AG10803 (cell line): ENCODE measurements at regions not wholly inside any gene's neighbourhood (a gene's known extent, or its start where the extent isn't known, plus 50 kb on each side); places are given as distances from the start of the nearest gene placed in this dataset.

Source experiments
- DNase-seq: peaks from one replicate; pipeline ENCODE4 v3.0.0; 2010; ENCODE audit warnings: low read depth
- H3K4me3 ChIP-seq: 2 replicates; pipeline ENCODE4 v1.5.1; 2011; ENCODE audit warnings: mild to moderate bottlenecking, low read length, control low read depth
- TF ChIP-seq, protein P1 (sequence below): conservative IDR thresholded peaks from 2 replicates; pipeline ENCODE4 v1.5.1; 2011; ENCODE audit warnings: mild to moderate bottlenecking, low read length, control low read depth, inconsistent platforms

GRCh38 chr21:23780326-23780725 is 1827.0 kb downstream of the MRPL39 start:
- TF ChIP-seq, protein P1, sequence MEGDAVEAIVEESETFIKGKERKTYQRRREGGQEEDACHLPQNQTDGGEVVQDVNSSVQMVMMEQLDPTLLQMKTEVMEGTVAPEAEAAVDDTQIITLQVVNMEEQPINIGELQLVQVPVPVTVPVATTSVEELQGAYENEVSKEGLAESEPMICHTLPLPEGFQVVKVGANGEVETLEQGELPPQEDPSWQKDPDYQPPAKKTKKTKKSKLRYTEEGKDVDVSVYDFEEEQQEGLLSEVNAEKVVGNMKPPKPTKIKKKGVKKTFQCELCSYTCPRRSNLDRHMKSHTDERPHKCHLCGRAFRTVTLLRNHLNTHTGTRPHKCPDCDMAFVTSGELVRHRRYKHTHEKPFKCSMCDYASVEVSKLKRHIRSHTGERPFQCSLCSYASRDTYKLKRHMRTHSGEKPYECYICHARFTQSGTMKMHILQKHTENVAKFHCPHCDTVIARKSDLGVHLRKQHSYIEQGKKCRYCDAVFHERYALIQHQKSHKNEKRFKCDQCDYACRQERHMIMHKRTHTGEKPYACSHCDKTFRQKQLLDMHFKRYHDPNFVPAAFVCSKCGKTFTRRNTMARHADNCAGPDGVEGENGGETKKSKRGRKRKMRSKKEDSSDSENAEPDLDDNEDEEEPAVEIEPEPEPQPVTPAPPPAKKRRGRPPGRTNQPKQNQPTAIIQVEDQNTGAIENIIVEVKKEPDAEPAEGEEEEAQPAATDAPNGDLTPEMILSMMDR = no peak
- DNase-seq = no peak
- no peak overlapping the region for H3K4me3 ChIP-seq

- no peak for DNase-seq
- TF ChIP-seq, protein P1 = no peak
- no peak overlapping the region for H3K4me3 ChIP-seq
These were observed 1863.5 kb downstream of the MRPL39 start for GRCh38 chr21:23743821-23744220.

DNA sequence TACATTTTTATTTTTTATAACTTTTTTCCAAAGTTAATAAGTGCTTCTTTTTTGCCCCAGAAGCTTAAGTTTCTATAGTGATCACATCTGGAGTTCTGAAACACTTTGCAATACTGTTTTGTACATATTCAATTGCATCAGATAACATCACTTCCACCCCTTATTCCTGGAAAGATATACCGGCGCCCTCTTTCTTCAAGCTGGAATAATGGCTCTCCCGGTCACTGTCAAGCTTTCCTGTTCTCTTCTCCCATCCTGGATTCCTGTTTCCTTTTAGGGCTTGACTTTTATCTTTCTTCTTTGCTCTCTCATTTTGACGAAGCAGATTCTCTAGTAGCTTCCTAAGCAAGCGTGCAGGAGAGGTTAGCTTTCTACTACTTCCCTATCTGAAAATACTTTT is 1866.8 kb downstream of the MRPL39 start:
- DNase-seq = no peak
- TF ChIP-seq, protein P1 = no peak
- no peak overlapping the region for H3K4me3 ChIP-seq

DNA sequence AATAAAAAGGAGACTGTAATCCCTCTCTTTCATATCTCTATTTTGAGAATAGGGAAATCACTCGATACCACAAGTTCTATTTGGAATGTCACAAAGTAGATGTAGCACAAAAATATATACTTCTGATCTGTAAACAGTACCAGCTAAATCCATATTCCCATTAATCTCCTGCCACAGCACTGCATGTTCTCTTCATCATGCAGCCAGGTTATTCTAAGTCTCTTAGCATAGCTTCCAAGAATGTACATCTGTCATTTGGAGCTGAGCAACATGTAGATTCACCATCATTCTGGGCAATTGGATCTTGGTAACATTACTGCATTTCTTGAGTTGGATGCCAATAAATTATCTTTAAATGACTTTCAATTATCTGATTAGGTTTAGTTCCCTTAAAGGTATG is 1874.5 kb downstream of the MRPL39 start:
- H3K4me3 ChIP-seq = no peak overlapping the region
- TF ChIP-seq, protein P1 = no peak

GRCh38 chr21:23729331-23729730 is 1878.0 kb downstream of the MRPL39 start:
- TF ChIP-seq, protein P1 = no peak
- DNase-seq = no peak
- H3K4me3 ChIP-seq = no peak overlapping the region

More for the DNA sequence above, 1874.5 kb downstream of the MRPL39 start:
- no peak for DNase-seq

GRCh38 chr21:23725576-23725975 is 1881.7 kb downstream of the MRPL39 start:
- TF ChIP-seq, protein P1 = no peak
- DNase-seq = no peak
- no peak overlapping the region for H3K4me3 ChIP-seq

- H3K4me3 ChIP-seq = no peak overlapping the region
- DNase-seq = no peak
- TF ChIP-seq, protein P1 = no peak
These were observed 1888.6 kb downstream of the MRPL39 start for GRCh38 chr21:23718446-23719285.
